ENCODE measurements at regions not wholly inside any gene's neighbourhood (a gene's known extent, or its start where the extent isn't known, plus 50 kb on each side); places are given as distances from the start of the nearest gene placed in this dataset.

- DNase-seq (no peak), ATAC-seq (no peak)
- Histone ChIP-seq H3K4me1 (ENCODE audit: low read depth) (no peaks in the 10 kb centered on the region), H3K36me3 (ENCODE audit: low read depth) (no peaks in the 10 kb centered on the region), H3K4me3 (no peak overlapping the region), H3K9me3 (no peaks in the 10 kb centered on the region)
- intact Hi-C loops (cut with DNase I, micrococcal nuclease), result no loop called here
- no peak for TF ChIP-seq CTCF (IDR thresholded peaks at IDR 0.05)
Measured at GRCh38 chr2:147108548-147108947, 736.3 kb upstream of the ACVR2A start.

DNA sequence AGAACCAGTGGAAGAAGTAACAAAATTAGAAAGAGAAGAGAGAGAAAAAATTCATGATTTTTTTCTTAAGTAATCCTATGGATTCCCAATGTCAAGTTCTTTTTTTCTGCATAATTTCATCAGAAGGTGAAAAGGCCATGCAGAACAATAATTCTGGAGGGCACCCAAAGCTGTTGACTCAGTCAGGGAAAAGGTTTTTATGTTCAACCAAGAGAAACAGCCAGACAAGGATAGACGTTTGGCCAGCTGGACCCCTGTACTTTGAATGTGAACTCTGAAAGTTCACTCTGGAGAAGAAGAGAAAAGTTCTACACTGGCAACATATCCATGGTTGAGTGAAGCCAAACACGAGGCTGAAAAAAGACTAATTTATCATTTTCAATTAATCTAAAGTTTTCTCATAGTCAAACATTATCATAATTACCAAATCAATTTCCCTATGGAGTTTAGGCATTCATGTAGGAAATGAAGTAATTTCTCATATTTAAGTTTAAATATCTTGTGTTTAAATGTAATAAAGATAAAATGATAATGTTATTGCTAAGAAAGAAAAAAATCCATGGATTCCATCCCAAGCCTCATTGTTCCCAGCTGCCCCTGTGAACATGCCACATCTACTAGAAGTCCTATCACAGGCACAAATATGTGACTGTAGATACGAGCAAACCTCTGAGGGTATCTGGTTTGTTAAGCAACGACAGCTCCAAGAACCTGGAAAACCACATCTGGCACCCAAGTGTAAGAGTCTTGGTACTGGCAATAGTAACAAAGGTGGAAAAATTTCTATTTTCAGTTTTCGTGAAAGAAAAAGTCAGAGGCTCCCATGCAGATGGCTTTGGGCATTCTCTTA is 742.7 kb upstream of the ACVR2A start:
- ATAC-seq, result no peak
- no peak for DNase-seq
- H3K36me3 ChIP-seq (ENCODE audit: low read depth), result no peaks in the 10 kb centered on the region
- intact Hi-C loops (cut with DNase I, micrococcal nuclease), result no loop called here
- H3K4me3 ChIP-seq, result no peak overlapping the region
- no peak for TF ChIP-seq CTCF (IDR thresholded peaks at IDR 0.05)
- H3K9me3 ChIP-seq, result no peaks in the 10 kb centered on the region
- no peaks in the 10 kb centered on the region for H3K4me1 ChIP-seq (ENCODE audit: low read depth)

- Histone ChIP-seq H3K36me3 (ENCODE audit: low read depth) (no peaks in the 10 kb centered on the region), H3K4me1 (ENCODE audit: low read depth) (no peaks in the 10 kb centered on the region), H3K4me3 (no peak overlapping the region), H3K9me3 (no peaks in the 10 kb centered on the region)
- no peak for TF ChIP-seq CTCF (IDR thresholded peaks at IDR 0.05)
- ATAC-seq, result no peak
- intact Hi-C loops (cut with DNase I, micrococcal nuclease), result no loop called here
- no peak for DNase-seq
Measured at GRCh38 chr2:147100406-147101035, 744.3 kb upstream of the ACVR2A start.

DNA sequence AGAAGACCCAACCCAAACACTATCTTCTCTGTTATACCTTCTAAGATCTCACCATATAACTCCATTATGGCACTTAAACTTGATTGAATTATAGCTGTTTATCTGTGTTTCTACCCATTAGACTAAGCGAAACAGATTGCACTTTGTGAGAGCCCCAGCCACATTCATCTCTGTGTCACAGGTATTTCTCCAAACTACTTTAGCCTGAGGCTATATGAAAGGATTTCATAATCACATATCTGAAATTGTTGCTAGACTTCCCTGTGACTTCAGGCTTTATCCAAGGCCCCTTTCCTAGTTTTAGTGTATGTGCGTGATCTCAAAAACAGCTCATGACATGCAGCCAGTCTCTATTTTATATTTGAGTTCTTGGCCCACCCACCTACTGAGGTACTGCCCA is 745.0 kb upstream of the ACVR2A start:
- H3K9me3 ChIP-seq, result no peaks in the 10 kb centered on the region
- intact Hi-C loops (cut with DNase I, micrococcal nuclease), result no loop called here
- ATAC-seq (no peak), DNase-seq (no peak)
- H3K36me3 ChIP-seq (ENCODE audit: low read depth), result no peaks in the 10 kb centered on the region
- no peak for TF ChIP-seq CTCF (IDR thresholded peaks at IDR 0.05)
- no peaks in the 10 kb centered on the region for H3K4me1 ChIP-seq (ENCODE audit: low read depth)
- H3K4me3 ChIP-seq, result no peak overlapping the region

DNA sequence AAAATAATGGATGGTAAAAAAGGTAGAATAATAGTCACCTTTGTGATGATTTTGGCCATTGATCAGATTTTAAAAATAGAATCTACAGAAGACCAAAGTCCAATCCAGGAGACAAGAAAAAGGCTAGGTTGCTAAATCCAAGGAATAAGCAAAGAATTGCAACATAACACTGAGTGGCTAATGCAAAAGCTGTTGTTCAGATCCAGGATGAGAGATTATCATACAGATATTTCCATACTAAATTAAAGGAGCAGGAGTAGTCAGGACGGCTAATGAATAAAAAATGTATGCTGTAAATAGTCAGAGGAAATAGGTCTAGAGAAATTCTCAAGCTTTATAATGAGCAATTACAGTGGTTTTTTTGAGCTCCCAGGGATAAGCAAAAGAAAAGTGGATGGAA is 745.9 kb upstream of the ACVR2A start:
- DNase-seq, result no peak
- H3K36me3 ChIP-seq (ENCODE audit: low read depth), result no peaks in the 10 kb centered on the region
- no peaks in the 10 kb centered on the region for H3K4me1 ChIP-seq (ENCODE audit: low read depth)
- H3K4me3 ChIP-seq, result no peak overlapping the region
- intact Hi-C loops (cut with DNase I, micrococcal nuclease), result no loop called here
- H3K9me3 ChIP-seq, result no peaks in the 10 kb centered on the region
- no peak for TF ChIP-seq CTCF (IDR thresholded peaks at IDR 0.05)
- ATAC-seq, result no peak

Measured in mucosa of descending colon (tissue), 3 donors.